Osteocyte (in vitro differentiated cells): ENCODE measurements at regions not wholly inside any gene's neighbourhood (a gene's known extent, or its start where the extent isn't known, plus 50 kb on each side); places are given as distances from the start of the nearest gene placed in this dataset.
"Not testable (repeated sequence)": the region's sequence is repeated elsewhere in the genome, so short reads cannot be mapped to it uniquely, and the experiment has no call there.

Source experiments
- DNase-seq: peaks from one replicate; pipeline ENCODE4 v3.0.0; 2021; ENCODE audit warnings: mixed read lengths; ENCODE audit not compliant: unreplicated experiment; ENCODE audit errors: extremely low spot score
- H3K27ac Mint-ChIP-seq: one replicate; pipeline ENCODE4 v1.8.0; 2021; ENCODE audit warnings: mild to moderate bottlenecking, mixed read lengths; ENCODE audit not compliant: unreplicated experiment
- H3K27me3 Mint-ChIP-seq: one replicate; pipeline ENCODE4 v1.8.0; 2021; ENCODE audit warnings: mixed read lengths; ENCODE audit not compliant: unreplicated experiment
- H3K36me3 Mint-ChIP-seq: one replicate; pipeline ENCODE4 v1.8.0; 2021; ENCODE audit warnings: mixed read lengths; ENCODE audit not compliant: unreplicated experiment
- H3K4me1 Mint-ChIP-seq: one replicate; pipeline ENCODE4 v1.8.0; 2021; ENCODE audit warnings: mixed read lengths; ENCODE audit not compliant: unreplicated experiment
- H3K4me3 Mint-ChIP-seq: one replicate; pipeline ENCODE4 v1.8.0; 2021; ENCODE audit warnings: mild to moderate bottlenecking, moderate library complexity, mixed read lengths; ENCODE audit not compliant: unreplicated experiment
- H3K9me3 Mint-ChIP-seq: one replicate; pipeline ENCODE4 v1.8.0; 2021; ENCODE audit warnings: mixed read lengths; ENCODE audit not compliant: unreplicated experiment
- TF ChIP-seq, protein P1 (sequence below): fragments of 200-600 bp; sonication (generic); IDR thresholded peaks from 2 replicates; pipeline ENCODE4 v1.5.0; 2021; ENCODE audit warnings: antibody characterized with exemption, mild to moderate bottlenecking, moderate library complexity

DNA sequence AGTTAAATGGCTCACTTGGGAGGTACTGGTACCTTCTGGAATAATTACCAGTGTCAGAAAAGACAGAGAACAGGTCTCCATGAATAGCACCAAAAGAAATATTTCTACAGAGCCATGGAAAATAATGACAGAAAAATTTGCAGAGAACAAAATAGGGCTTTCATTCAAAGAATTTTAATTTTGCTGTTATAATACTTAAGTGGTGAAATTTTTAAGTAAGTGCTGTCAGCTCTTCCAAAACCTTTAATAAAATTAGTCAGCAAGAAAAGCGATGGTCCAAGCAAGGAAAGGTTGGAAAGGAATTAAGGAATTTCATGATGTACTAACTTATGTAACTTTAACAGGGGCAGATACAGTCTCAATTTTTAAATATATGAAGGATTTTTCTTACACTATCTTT lies 359.2 kb downstream of the NR2F1-AS1 start:
- Mint-ChIP-seq H3K27me3 (no peaks in the 10 kb centered on the region), H3K9me3 (no peaks in the 10 kb centered on the region), H3K4me3 (no peak overlapping the region), H3K36me3 (no peaks in the 10 kb centered on the region), H3K27ac (no peak overlapping the region), H3K4me1 (peaks cover 8% of the 10 kb centered on the region)
- TF ChIP-seq, protein P1, sequence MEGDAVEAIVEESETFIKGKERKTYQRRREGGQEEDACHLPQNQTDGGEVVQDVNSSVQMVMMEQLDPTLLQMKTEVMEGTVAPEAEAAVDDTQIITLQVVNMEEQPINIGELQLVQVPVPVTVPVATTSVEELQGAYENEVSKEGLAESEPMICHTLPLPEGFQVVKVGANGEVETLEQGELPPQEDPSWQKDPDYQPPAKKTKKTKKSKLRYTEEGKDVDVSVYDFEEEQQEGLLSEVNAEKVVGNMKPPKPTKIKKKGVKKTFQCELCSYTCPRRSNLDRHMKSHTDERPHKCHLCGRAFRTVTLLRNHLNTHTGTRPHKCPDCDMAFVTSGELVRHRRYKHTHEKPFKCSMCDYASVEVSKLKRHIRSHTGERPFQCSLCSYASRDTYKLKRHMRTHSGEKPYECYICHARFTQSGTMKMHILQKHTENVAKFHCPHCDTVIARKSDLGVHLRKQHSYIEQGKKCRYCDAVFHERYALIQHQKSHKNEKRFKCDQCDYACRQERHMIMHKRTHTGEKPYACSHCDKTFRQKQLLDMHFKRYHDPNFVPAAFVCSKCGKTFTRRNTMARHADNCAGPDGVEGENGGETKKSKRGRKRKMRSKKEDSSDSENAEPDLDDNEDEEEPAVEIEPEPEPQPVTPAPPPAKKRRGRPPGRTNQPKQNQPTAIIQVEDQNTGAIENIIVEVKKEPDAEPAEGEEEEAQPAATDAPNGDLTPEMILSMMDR = no peak
- DNase-seq = no peak

DNA sequence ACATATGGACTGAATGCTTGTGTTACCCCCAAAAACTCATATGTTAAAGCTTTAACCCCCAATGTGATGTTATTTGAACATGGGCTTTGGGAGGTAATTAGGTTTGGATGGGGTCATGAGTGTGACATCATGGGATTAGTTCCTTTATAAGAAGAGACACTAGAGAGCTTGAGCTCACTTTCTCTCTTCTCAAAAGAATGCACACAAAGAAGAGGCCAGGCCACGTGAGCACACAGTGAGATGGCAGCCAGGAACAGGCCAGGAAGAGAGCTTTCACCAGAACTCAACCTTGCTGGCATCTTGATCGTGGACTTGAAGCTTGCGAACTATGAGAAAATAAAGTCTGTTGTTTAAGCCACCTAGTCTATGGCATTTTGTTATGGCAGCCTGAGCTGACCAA lies 360.6 kb downstream of the NR2F1-AS1 start:
- no peaks in the 10 kb centered on the region for H3K36me3 Mint-ChIP-seq
- no peaks in the 10 kb centered on the region for H3K27me3 Mint-ChIP-seq
- H3K27ac Mint-ChIP-seq = no peak overlapping the region
- H3K4me3 Mint-ChIP-seq = no peak overlapping the region
- TF ChIP-seq, protein P1 = no peak
- no peaks in the 10 kb centered on the region for H3K9me3 Mint-ChIP-seq
- no peak for DNase-seq
- peaks cover 8% of the 10 kb centered on the region for H3K4me1 Mint-ChIP-seq

DNA sequence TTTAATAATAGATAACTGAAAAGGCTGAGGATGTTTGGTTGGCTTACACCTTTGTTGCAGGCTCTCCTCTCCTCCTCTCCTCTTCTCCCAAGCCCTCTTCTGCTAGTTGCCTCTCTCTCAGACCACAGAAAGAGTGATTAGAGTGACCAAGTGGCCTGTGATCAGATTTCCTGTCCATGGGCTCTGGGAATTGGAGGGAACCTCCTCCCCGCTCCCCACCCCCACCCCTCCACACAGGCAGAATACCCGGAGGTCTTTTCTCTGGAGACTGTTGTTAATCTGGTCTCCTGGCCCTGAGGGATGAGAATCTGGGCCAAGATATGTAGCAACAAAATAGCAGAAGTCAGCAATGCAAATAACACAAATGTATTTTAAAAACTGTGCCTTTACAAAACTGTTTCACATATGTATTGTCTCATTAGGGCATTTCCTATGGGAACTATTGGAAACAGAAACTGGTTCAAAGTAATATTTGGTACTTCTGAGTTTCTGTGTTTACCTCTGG lies 361.3 kb downstream of the NR2F1-AS1 start:
- Mint-ChIP-seq H3K4me3 (no peak overlapping the region), H3K27ac (no peak overlapping the region), H3K27me3 (no peaks in the 10 kb centered on the region), H3K4me1 (peaks cover 8% of the 10 kb centered on the region), H3K9me3 (no peaks in the 10 kb centered on the region), H3K36me3 (no peaks in the 10 kb centered on the region)
- TF ChIP-seq, protein P1 = no peak
- DNase-seq = no peak

DNA sequence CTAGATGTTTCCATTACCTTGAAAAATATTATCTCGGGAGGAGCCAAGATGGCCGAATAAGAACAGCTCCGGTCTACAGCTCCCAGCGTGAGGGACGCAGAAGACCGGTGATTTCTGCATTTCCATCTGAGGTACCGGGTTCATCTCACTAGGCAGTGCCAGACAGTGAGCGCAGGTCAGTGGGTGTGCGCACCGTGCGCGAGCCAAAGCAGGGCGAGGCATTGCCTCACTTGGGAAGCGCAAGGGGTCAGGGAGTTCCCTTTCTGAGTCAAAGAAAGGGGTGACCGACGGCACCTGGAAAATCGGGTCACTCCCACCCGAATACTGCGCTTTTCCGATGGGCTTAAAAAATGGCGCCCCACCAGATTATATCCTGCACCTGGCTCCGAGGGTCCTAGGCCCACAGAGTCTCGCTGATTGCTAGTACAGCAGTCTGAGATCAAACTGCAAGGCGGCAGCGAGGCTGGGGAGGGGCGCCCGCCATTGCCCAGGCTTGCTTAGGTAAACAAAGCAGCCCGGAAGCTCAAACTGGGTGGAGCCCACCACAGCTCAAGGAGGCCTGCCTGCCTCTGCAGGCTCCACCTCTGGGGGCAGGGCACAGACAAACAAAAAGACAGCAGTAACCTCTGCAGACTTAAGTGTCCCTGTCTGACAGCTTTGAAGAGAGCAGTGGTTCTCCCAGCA lies 367.8 kb downstream of the NR2F1-AS1 start:
- not testable (repeated sequence) for H3K36me3 Mint-ChIP-seq, DNase-seq, H3K27ac Mint-ChIP-seq, H3K9me3 Mint-ChIP-seq, H3K27me3 Mint-ChIP-seq, H3K4me3 Mint-ChIP-seq
- peaks cover 13% of the 10 kb centered on the region for H3K4me1 Mint-ChIP-seq

DNA sequence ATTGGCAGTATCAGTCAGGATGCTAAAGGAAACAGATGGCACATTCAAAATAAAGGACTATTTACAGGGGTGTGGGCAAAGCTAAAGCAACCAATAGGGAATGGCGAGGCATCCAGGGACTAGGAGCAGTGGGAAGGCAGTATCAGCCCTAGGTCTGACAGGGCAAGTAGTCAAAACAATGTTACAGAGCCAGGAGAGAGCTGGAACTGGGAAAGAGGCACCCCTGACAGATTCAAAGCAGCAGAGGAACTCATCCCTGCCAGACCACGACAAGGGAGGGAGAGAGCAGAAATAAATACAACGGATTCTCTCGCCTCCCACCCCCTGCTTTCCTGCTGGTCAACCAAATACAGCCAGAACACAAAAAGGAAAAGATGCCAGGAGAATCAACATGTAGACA lies 371.5 kb downstream of the NR2F1-AS1 start:
- Mint-ChIP-seq H3K9me3 (peaks cover 3% of the 10 kb centered on the region), H3K4me3 (no peak overlapping the region), H3K27me3 (no peaks in the 10 kb centered on the region), H3K36me3 (no peaks in the 10 kb centered on the region), H3K27ac (no peak overlapping the region), H3K4me1 (peaks cover 18% of the 10 kb centered on the region)
- DNase-seq = no peak
- TF ChIP-seq, protein P1 = no peak
